Activated CD4-positive, alpha-beta T cell treated with anti-CD3 and anti-CD28 coated beads, Interleukin-2, Interleukin-4, amounts not matched to agents 100 ng/mL and 50 ng/mL, durations not matched to agents 16 hours and 8 hours (primary cell): ENCODE measurements at regions not wholly inside any gene's neighbourhood (a gene's known extent, or its start where the extent isn't known, plus 50 kb on each side); places are given as distances from the start of the nearest gene placed in this dataset.

ENCODE experiments used
- DNase-seq: peaks from one replicate; pipeline ENCODE4 v3.0.0-alpha.2; 2020; ENCODE audit warnings: low spot score

DNA sequence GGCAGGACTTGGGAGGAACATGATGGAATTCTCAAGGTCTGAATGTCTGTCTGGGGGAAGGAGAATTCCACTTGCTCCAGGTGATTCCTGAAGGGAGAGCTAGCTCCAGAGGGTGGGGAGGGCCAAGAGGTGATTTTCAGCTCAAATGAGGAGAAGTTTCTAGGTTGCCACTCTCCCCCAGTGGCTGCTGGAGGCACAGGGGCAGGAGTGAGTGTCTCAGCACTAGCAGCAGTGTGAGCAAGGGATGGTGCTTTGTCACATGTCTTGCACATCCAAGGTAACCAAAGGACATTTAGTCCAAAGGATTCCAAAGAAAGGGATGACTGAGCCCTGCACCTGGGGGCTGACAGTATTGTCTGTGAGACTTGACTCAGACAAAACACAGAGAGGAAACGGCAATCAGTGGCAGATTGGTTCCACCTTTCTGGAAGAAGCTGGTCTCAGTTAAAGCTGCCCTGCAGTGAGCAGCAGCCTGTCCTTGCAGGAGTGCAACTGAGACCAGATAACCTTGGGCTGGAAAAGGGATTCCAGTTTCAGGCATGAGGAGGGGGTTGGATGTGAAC is 51.2 kb upstream of the PCBD1 start:
- DNase-seq = no peak

DNA sequence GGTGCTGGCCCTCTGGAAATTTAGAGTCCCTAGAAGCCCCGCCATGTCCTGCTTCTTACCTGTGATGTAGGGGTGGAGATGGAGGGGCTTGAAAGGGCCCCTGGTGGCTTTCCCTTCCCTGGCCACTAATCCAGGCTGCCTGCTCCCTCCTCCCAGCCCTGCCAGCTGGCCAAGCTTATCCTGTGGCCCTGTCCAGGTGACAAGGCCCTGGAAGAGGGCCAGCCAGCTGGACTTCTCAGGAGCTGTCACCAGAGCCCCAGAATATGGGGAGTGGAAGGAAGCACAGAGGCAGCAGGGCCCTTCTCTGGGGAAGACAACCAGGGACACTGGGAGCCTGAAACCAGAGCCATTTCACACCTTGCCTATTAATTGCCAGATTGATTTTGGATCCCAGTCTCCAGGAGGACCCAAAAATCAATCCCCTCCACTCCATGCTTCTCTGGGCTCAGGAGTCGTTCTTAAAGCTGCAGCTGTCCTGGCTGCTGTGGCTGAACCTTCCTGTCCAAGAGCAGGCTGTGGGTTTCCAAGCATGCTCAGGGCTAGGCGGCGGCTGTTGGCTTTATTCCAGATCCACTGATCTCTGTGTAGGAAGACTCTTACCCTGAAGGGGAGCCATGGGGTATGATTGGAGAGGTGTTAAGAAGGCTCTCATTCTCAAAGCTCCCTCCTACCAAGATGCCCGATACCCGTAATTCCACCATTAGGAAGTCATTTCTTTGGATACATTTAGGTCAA is 52.6 kb upstream of the PCBD1 start:
- DNase-seq = no peak

DNA sequence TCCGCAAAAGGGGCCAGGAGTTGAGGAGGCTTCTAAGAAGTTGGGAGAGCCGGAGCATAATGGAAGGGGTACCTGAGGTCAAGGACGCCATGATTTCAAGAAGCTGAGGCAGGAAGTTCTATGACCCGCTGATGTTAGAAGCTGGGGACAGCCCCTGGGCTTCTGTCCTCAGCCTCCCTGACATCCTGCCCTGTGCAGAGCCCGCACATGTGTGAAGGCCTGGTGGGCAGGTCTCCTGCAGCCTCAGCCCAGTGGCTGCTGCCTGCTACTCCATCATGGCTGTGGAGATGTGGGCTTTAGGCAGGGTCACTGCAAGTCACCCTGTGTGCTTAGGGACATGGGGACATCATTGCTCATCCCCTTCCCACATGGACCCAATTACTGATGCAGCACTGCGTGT is 53.8 kb upstream of the PCBD1 start:
- no peak for DNase-seq

DNA sequence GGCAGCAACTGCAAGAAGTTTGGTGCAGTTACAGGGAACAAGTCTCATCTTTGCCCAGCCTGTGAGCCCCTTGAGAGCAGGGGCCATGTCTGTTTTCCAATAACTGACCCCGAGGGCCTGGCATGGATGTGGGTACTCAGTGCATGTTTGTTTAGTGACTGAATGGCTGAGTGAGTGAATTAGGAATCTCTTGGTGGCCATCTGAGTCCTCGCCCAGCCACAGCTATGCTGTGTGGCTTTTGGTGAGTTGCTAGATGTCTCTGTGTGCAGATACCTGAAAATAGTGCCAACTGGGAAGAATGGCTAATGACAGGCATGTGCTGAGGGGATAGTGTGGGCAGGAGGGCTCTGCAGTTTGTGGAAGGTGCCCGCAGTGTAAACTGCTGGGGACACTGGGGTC is 54.4 kb upstream of the PCBD1 start:
- DNase-seq = no peak

DNA sequence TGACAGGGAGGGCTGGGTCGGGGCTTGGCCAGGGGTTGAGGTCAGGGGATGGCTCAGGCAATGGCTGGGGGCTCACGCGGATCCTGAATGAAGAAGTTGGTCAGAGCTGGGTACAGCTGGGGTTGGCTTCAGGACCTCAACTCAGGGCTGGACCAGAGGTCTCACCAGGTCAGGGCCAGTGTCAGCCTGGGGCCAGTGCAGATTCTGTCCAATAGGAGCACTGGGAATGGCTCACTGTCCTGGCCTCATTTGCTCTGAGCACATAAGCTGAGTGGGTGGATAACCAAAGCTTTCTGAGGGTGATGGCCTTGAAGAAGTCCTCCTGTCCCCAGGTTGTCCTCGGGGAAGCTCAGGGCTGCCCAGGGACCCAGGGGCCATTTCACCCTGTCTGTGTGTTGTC is 54.9 kb upstream of the PCBD1 start:
- DNase-seq = no peak

DNA sequence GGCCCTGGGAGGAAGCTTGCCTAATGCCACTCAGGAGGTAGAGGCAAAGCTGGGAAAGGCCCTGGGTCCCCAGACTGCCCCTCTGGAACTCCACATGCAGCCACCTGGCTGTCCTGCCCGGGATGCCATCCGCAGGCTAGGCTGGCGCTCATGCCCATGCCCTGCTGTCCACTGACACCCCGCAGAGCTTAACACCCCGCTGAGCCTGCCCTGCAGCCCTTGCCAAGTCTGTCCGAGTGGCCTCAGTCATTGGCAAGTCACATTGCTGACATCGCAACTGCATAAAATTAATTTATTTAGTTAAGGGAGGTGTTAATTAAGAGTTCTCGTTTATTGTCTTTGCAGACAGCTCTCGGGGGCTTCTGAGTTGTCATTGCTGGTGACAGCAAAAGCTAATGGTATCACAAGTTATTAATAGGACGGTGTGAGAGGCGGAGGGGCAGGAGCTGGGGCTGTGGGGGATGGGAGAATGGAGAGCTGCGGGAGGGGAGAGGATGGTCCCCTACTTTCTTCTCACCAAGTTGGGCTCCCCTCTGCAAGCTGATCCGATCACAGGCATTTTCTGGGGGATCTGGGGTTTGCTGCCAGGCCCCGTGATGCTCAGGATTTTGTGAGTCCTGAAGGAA is 55.6 kb upstream of the PCBD1 start:
- no peak for DNase-seq

DNA sequence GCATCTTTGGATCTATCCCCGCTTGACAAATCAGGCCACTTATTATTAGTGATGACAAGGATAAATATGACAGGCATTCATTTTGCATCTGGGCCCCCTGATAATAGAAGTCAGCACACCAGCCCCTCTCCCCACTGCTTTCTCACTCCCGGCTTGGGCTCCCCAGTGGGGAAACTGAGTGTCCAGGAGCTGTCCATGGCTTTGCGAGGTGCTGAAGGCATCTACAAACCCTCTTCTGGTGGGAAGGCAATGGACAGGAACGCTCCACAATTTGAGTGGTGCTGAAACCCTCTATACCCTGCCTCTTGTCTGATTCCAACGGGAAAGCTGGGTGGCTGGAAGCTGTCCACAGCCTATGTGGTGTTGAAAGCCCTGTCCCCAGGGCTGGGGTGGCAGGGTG is 61.7 kb upstream of the PCBD1 start:
- no peak for DNase-seq

DNA sequence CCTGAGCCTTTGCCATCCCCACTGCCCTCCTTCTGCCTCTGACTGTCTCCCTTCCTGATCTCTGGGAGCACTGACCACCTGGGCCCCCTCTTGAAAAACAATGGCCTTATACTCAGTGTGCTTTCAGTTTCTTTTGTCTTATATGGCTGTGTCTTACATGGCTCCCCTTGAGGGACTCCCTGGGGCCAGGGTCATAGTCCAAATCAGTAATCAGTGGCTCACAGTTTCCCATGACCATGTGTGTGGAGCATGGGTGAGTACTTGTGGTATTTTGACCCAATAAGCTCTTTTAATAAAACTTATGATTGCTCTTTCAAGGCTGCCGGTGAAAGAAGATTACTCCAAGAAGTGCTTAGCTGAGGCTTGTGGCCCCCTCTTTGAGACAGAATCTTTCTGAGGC is 62.4 kb upstream of the PCBD1 start:
- DNase-seq = no peak

DNA sequence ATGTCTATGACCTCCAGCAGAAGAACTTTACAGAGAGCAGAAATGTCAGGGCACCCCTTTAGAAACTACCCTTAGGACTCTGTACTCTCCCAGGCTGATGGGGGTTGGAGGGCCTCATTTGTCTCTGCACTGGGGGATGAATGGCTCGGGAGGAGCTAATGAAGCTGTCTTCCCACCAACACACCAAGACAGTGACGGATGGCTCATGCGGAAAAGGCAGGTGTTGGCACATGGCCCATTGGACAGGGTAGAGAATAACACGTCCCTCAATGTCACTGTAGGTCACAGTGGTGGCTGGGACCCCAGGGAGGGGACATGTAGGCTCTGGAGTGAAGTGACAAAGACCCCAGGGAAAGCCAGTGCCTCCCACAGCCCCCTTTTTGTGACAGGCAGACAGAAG is 64.0 kb upstream of the PCBD1 start:
- no peak for DNase-seq

DNA sequence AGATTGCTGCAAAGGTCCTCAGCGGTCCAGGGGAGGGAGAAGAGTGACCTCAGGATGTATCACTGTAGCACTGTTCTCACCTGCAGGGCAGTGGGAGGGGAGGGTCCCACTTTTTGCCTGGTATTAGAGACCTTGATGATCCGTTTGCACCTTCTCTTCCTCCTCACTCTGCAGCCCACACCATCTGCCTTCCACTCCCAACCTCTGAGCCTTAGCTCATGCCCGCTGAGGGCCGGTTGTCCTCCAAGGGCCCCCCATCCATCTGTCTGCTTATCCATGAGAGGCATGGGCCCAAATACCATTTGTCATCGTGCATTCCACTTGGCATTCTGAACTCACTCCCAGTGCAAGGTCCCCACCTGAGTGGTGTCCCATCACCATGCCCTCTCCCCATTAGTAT is 64.6 kb upstream of the PCBD1 start:
- no peak for DNase-seq

DNA sequence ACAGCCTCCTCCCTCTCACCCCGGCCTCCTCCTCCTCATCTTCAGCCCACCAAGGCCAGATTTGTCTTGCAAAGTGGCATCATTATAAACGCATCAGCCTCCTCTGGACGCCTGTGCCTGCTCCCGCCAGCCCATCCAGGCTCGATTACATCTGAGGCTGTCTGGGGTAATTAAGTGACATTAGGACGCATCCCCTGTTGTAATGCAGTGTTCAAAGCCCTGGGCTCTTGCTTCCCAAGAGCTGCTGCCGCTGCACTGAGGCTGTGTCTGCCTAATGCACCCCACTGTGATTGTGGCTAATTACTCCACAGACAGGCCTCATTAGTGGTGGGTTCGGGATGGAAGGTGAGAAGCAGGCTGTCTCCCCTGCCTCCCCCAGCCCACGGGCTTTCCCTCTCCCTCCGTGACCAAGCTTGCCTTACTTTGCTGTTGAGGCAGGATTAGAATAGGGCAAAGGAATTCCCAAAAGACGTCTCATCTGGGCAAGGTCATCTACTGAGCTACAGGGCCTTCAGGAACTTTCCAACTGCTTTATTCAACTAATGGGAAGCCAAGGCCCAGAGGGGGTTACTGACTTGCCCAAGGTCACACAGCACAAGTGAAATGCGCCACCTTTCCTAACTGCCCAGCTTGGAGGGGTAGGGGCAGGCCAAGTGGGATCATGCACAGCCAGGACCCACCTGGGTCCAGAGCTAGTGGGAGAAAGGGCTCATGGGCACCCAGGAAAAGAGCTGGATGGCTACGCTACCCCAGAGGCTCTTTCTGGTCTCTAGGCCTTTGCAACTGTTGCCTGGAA is 66.2 kb upstream of the PCBD1 start:
- no peak for DNase-seq

DNA sequence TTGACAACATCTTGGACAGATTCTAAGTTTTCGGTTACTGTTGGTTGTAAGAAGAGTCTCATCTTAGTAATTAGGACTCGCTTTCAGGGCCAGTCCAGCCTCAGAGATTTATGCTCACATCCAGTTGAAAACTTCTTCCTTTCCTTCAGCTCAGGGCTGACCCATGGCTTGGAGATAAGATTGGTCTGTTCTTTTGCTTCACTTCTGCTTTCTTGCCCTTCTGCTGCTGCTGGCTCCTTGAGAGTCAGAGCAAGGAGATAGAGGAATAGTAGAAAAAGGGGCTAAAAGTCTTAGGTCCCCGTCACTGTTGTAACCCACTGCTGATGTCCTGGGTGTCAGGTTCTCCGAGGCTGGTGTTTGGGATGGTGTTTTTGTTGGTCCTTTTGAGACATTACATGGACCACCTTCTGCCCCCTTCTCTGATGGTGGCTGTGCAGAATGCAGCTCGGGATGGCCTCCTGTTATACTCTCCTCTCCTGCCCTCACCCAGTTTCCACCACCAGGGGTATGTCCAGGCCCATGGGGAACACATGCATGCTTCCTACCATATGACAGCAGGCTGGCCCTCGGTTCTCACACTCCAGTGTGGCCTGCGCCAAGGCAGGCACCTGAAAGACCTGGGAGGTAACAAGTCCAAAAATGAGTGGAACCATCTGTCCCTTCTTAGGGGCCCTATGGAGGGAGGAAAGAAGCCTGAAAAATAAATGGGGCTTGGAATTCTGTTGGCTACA is 67.8 kb upstream of the PCBD1 start:
- no peak for DNase-seq

DNA sequence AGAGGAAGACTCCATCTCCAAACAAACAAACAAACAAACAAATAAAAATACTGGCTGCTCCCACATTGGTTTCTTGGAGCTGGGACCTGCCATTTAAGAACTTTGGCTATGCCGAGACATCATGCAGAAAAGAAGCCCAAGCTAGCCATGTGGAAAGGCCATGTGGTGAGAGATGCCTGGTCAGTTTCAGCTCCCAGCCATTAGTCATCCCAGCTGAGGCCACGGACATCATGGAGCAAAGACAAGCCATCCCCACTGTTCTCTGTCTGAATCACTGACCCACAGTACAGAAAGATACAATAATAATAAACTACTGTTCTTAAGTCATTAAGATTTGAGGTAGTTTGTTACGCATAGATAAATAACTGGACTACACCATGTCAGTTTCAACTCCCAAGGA is 70.0 kb upstream of the PCBD1 start:
- no peak for DNase-seq

DNA sequence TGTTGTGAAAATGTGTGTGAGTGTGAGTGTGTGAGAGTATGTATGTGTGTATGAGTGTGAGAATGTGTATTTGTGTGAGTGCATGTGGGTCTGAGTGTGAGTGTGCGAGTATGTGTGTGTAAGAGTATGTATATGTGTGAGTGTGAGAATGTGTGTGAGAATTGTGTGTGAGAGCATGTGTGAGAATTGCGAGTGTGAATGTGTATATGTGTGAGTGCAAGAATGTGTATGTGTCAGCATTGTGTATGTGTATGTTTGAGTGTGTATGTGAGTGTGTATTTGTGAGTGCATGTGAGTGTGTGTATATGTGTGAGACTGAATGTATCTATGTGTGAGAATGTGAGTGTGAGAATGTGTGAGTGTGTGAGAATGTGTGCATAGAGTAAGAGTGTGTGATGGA is 72.0 kb upstream of the PCBD1 start:
- no peak for DNase-seq

DNA sequence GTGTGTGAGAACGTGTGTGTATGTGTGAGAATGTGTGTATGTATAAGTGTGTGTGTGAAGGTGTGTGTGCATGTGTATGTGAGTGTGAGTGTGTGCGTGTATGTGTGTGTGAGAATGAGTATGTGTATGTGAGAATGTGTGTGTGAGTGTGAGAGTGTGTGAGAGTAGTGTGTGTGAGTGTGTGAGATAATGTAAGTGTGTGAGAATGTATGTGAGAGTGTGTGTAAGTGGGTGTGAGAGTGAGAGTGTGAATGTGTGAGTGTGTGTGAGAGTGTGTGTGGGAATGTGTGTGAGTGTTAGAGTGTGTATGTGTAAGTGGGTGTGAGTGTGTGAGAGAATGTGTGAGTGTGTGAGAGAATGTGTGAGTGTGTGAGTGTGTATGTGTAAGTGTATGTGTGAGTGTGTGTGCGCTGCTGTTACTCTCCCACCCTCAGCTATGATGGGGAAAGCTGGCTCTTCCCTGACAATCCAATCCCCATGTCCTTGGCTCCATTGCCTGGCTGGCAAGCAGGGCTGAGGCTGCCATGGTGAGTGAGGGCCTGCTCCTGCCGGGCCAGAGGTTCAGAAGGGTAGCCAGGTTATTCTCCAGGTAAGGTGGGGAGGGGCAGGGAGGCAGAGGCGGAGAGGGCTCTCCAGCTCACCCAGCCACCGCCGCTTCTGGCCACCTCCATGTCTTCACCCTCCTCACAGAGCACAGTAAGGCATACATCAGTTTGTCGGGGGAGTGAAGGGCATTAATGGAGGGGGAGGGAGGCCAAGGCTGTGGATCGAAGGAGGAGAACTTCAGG is 72.6 kb upstream of the PCBD1 start:
- no peak for DNase-seq

DNA sequence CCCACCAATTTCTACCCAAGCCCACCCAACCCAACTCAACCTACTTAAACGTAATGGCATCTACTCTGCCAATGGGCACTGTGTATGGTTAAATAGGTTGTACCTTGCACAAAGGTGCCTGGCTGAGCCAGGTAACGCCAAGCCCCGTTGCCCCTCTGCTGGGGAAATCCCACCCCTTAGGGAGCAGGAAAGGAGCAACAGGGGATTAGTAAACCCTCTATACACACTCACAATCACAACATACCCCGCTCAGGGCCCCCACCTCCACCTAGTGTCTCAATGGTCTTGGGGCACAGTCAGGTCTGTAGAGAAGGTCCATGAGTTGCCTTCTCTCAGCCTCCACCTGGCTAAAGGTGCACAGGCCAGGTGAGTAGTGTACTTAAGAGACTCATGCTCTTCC is 74.3 kb upstream of the PCBD1 start:
- DNase-seq = no peak

DNA sequence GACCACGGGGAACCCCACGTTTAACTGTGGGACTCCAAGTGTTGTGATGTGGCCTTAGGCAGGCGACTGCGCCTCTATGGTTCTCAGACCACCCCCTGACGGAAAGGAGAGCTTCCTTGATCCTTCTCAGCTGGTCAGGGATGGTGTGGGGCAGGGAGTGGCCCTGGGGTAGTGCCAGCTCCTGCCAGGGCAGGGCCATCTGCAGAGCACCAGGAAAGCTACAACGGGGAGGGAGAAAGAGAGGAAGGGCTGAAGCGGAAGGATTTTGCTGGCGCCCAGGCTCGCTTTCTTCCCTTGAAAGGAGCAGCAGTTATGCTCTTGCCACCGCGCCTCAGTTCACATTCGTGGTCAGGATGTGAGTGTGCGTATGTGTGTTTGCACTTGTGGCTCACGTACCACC is 74.9 kb upstream of the PCBD1 start:
- DNase-seq = no peak

DNA sequence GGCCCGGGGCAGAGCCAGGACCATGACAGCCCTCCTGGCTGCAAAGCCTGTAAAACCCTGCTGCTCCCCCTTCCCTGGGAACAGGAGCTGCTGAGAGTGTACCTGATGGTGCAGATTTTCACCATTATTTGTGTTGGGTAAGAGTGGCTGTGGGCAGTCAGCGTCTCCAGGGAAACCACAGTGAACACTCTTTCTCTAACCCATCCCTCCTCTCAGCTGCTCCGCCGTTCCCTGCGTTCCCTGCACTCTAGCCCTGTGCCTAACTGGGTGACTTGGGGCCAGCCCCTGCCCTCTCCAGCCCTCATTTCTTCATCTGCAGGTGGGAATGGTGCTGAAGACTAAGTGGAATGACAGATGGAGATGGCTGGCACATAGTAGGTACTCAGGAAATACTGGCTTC is 75.9 kb upstream of the PCBD1 start:
- no peak for DNase-seq

DNA sequence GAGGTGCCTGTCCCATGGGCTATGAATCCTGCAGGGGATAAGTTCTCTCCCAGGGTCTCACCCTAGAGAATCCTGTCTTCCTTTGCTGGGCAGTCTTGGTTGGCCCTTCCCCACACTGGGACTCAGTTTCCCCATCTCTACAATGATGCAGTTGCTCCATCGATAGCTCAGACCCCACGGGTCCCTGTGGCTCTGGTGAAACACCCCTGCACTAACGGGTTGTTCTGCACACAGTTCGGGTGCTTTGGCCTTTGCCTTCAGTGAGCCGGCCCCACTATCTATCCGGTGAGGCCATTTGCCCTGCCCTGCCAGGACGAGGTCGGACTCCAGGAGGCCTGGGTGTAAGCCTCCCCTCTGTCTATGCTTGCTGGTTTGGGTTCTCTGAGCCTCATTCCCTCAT is 76.5 kb upstream of the PCBD1 start:
- no peak for DNase-seq

DNA sequence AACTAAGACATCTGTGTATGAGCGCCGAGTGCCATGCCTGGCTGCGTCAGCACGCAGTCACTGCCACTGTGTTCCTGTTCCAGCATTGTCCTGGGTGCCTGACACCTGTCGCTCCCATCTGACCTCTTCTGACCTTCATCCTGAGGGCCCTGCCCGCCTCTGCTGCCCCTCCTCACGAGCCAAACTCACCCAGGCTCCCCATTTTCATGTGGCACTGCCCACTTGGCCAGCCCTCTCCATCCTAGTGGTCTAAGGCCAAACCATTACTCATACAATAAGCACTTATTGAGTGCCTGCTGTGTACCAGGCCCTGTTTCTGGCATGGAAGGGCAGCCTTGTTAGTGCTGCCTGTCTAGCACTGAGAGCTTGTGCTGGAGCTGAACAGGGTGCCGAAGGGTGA is 77.2 kb upstream of the PCBD1 start:
- DNase-seq = no peak
